HG03135 (cell line): ENCODE measurements at regions not wholly inside any gene's neighbourhood (a gene's known extent, or its start where the extent isn't known, plus 50 kb on each side); places are given as distances from the start of the nearest gene placed in this dataset.

Experiments
- ATAC-seq: cut with Tn5 transposase; IDR thresholded peaks from one replicate; pipeline ENCODE4 v1.9.1; 2021; ENCODE audit warnings: mild to moderate bottlenecking, moderate library complexity; ENCODE audit not compliant: unreplicated experiment

DNA sequence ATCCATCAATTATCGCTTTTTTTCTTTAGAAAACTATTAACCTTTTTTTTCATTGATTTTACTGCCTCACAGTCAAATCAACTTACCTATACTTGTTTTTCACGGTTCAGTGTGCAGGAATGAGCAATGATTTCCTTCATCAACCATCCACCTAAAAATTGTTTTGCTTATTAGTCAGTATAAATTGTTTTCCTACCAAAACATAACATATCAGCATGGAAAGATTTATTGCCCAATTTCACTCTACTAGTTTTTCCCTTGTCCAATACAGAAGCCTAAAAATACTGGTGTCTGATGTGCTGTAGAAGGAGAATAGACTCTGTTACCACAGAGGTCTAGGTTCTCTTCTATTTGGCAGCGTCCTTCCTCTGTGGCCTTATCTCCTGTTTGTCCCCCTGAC lies 558.2 kb upstream of the CITED2 start:
- no peak for ATAC-seq

DNA sequence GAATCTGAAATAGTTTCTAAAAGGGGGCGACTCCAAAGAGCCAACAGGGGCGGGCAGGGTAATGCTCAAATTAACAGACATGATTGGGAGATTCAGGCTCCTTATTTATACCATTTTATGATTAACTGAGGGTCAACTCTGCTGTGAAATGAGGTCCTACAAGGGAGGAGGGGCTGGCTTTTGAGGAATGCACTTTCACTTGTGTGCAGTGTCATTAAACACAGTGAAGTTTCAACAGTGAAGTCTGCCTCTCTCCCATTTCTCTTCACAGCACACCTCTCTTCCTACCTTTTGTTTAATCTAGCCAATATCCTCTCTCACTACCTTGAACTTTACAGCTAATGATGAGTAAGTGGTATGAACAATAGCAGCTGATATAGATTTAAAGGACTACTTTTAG lies 557.3 kb upstream of the CITED2 start:
- no peak for ATAC-seq

DNA sequence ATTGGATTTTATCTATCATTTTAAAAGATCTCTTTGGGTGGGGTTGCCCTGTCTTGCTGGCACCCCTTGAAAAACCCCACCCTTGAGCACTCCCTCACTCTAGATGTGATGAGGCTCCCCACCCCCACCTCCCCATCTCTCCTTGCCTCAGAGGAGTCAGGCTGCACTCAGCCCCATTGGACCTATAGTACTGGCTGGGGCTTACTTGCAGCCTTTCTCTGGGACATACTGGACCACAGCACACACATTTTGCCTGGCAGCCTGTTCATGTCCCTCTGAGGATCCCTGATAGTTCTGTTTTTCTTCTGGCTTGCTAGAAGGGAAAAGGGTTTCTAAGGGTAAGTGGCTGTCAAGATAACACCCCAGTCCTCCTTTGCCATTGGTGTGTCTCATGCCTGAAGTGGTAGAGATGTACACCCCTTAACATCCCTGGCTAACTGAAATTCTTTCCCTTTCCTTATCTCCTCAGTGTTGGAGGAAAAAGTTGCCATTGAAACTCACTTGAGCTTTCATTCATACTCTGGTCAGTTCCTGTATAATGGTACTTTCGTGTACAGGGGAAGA lies 553.4 kb upstream of the CITED2 start:
- ATAC-seq, result no peak

DNA sequence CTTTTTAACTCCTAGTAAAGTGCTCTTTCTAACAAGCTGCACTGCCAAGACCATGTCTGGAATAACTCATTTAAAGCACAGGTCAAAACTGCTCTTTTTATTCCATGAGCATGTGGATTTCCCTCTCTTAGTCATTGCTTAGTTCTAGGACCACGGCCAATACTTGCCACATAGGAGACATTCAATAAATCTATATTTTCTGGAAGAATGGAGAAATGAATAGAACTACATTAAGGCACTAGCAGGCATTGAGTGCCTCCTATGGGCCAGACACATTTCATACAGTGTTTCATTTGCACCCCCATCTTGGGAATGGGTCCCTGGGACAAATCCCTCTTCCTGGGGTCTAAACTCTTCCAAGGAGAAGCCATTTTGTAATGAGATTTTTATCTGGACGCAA lies 552.8 kb upstream of the CITED2 start:
- ATAC-seq, result no peak

DNA sequence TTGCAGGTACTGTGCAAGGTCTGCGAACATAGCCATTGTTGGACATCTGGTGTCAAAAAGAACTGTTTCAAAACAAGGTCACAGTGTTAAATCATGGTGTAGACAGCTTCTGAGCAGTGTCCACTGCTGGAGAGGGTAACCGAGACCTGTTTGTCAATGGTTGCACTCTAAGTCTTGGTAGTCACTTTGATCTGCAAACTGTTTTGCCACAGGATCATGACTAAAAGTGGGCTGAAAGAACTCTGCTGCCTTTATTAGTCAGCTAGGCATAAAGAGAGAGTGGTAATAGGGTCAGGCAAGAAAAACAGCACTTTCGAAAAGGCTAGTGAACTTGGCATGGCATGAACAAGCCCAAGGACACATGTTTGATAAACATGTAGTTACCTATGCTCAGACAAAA lies 552.3 kb upstream of the CITED2 start:
- no peak for ATAC-seq

DNA sequence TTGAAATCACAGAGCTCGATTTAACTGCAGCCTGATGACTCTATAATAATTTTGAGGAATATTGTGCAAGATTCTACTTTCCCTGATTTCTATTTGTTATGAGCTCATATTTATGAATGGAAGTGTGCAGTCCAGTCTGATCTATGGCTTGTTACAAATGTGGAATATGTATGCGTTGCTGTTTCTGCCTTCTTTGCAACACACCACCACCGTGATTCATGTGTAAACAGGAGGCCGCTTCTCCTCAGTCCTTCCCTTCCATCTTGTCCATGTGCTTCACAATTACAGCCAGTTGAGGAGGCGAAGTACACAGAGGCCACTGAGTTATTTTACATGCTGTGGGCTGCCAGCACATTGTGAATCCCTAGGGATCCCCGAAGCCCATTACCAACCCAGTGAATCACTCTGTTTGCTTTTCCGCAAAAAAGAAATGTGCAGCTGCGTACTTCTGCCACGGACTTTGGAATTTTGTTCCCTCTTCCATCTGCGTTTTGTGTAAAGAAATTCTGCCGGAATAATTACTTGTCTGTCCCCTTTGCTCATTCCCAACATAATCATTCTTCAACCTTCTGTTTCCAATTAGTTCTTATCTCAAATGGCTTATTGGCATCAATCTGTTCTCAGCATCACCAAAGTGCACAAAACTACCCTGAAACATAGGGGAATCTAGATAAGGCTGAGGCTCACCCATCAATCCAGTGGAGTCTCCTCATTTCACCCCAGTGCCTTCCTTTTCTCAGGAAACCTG lies 551.6 kb upstream of the CITED2 start:
- ATAC-seq, result no peak

DNA sequence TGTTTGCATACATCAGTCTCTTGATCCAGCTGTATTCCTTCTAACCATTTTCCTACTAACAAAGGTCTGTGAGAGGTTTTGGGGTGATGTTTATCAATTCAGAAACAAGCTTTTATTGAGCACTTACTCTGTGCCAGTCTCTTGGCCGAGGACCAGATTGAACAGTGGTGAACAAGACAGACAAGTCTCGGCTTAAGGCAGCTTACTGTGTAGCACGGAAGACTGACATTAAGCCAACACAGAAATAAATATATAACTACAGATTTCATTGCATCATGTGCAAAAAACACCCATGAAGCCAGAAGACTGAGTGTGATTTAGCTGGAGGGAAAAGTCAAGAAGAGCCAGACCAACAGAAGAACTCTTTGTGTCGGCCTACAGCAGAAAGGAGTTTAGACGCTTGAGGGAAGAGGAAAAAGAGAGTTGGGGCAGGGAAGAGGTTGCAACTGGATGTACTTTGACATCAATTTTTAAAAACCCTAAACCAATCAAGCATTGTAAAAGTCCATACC lies 549.6 kb upstream of the CITED2 start:
- ATAC-seq, result no peak

DNA sequence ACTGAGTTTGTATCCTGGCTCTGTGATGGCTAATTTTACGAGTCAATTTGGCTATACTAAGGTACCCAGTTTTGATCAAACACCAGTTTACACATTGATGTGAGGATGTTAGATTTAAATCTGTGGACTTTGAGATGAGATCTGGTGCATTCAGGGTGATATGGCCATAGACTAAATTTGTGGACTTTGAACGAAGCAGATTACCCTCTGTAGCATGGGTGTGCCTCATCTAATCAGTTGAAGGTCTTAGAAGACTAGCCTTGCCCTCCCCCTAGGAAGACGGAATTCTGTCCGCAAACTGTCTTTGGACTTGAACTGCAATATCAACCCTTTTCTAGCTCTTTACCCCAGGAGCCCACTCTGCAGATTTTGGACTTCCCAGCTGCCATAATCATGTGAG lies 547.8 kb upstream of the CITED2 start:
- no peak for ATAC-seq

DNA sequence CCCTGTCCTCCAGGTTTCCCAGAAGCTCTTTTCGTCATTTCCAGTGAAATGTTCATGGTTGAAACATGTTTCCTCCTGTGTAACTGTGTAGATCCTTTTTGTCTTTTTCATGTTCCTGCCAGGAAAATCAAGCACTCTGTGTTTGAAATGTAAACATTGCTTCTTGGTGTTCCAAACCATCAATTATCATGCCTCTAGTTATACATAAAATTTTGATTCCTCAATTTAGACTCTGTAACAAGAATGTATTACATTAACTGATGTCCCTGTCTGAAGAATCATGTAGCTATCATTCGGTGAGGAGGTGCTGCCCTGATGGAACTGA lies 546.3 kb upstream of the CITED2 start:
- no peak for ATAC-seq

DNA sequence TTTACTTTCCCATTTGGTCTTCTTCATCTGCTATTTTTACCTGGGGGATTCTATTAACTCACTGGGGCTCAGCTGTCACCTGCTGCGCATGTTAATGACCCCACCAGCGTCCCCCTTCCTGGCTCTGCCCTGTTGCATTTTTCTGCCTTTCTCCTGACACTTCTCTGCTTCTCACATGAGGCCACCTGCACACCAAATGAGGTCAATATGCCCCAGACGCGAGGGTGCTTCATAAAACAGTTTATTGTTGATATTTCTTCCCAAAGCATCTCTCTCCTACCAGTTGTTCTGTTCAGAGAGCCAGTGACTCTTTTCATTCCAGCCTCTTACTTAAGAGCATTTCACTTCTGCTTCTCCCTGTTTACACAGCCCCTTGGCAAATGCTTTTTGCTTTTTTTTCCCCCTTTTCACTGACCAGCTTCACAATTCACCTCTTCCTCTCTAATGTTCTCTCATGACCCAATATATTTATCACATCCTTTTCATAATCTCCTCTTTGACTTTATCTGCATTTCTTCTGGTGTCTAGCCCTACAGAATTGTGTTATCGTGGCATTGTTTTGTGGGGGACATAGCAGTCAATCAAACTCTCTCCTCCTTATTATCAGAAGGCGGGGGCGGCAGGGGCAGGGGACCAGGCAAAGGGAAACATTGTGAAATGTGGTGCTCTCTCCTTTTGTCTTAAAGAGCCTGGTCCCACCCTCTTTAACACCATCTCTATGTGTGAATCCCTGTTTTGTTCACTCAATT lies 545.8 kb upstream of the CITED2 start:
- no peak for ATAC-seq

DNA sequence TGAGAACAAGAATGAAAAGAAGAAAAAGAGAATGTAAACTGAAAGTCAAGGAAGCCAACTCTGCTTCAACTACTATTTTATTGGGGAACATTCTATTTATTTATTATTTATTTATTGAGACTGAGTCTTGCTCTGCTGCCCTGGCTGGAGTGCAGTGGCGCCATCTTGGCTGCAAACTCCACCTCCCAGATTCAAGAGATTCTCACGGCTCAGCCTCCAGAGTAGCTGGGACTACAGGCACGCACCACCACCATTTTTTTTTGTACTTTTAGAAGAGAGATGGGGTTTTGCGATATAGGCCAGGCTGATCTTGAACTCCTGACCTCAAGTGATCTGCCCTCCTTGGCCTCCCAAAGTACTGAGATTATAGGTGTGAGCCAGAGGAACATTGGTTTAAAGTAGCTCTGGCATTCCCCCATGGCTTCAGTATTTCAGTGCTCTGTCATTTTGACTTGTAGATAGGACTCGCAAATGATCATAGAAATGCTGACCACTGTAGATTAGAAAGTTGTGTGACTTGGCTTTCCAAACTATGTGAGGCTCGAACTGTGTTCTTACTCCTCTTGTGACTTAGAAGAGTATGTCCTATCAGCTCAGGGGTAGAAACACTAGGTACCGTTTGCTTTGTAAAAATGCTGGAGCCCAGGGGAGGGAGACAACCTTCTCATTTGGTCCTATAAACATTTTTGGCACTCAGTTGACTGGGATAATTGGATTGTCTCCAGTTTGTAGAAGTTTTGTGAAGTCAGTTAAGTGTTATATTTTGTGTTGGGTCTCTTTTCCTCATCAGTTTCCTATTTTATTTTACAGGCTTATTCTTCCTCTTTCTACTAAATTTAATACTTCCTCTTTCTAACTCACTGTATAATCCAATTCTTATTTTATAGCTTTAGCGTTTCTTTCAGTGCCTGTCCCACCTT lies 544.9 kb upstream of the CITED2 start:
- ATAC-seq, result no peak

DNA sequence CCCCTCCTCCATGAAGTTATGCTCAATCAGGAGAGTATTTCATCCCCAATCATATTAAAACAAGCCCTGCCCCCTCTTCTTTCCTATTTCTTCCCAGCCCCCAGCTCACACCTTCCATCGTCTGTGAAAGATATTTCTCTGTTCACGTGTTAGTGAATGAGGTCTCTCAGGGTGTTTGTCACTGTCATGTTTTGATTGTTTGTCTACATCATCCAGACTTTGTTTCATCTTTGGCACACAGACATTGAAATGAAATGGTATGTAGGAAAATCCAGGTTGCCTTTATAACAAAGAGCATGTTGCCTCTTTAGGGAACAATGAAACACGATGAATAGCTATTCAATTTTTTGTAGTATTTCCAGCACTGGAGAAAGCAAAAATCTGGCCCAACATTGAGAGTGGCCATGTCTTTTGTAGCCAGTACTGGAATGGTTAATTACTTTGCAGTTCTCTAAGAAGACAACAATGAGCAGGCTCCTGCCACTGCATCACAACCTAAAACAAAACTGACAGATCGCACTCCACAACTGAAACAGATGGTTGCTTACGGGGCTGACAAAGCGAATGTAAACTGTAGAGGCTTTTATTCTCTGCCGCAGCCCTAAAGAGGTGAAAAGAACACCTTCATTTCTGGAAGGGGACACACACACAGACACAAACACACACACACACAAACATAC lies 543.6 kb upstream of the CITED2 start:
- no peak for ATAC-seq

DNA sequence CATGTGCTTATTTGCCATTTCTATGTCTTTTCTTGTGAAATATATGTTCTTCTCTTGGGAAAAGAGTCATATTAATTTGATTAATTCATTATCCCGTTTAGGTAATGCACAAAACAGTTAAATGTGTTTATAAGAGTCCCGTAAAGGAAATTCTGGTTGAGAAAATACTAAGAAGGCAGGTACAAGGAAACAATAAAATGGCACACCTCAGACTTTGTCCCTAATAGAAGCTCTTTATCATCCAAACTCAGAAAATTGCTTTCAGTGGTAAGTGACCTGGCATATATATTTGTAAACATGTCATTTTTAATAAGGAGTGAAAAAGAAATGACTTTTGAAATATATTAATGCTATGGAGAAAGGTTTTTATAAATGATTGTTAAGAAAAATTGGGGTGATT lies 540.5 kb upstream of the CITED2 start:
- ATAC-seq, result no peak

DNA sequence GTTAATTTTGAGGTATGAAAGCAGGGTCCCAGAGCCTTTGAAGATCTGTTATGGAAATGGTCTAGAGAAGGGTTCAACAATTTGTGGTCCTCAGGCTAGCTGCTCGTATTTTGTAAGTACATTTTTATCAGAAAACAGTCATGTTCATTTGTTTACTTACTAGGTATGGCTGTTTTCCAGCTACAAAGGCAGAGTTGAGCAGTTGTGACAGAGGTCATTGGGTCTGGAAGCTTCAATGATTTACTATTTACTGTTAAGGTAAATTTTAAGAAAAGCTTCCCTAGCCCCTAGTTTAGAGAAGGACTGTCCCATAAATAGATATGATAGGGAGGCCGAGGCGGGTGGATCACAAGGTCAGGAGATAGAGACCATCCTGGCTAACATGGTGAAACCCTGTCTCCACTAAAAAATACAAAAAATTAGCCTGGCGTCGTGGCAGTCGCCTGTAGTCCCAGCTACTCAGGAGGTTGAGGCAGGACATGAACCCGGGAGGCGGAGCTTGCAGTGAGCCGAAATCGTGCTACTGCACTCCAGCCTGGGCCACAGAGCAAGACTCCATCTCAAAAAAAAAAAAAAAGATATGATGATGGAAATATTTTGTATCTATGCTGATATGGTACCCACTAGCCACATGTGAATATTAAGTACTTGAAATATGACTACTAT lies 538.4 kb upstream of the CITED2 start:
- no peak for ATAC-seq

DNA sequence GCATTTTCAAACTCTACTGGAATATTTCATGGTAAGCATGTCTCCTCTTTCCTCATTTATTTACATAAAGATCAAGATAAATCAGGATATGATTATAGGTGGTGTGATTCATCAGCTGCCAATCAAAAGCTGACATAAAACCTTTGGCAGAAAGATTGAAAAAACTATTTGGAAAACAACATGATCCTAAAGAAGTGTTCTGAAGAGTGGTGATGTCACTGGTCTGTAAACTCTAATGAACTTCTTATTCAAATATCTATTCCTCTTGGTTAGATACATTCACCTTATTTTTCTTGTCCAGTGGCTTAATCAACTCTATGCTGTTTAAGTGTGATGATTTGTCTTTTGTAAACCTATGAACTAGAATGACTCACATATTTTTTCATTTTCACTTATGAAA lies 535.5 kb upstream of the CITED2 start:
- ATAC-seq, result no peak

DNA sequence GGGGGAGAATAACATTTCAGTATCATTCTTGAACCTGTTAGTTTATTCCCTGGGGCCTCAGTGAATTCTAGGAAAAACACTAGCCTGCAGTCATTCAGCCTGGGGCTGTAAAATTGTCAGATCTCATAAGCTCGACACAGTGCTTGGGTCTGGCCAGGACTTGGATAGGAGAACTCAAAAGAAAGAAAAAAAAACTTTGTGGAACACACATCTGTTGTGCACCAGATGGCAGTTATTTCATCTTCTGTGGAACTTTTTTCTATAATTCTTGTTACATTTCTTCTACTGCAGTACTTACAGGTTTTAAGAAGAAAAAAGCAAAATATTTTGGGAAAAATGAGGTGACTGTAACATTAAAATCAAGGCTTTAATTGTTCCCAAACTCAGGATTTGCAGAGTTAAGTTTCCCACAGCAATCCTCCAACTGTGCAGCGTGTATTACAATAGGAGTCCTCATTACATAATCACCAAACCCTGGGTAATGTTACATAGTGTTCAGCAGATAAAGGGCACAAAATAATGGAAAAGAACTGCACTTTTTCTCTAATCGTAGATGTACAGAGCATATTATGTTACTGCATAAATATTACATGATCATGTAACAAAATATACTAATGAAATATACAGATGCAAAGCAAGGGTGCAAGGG lies 531.1 kb upstream of the CITED2 start:
- ATAC-seq, result no peak

DNA sequence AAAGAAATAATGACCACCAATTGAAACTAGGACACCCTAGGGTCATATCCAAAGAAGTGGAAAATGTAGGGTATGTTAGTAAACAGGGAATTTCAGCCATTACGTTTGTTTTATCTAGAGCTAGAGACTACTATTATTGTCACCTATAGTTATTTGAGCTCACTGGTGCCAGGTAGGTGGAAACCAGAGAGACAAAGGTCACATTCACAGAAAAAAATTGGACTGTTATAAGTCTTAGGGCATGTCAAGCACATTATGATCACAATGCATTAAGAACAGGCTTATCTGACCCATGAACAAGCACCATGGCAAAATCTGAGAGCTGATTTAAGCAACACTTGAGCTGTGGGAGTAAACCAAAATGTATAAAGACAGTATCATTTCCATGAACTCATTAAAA lies 530.1 kb upstream of the CITED2 start:
- ATAC-seq, result no peak

DNA sequence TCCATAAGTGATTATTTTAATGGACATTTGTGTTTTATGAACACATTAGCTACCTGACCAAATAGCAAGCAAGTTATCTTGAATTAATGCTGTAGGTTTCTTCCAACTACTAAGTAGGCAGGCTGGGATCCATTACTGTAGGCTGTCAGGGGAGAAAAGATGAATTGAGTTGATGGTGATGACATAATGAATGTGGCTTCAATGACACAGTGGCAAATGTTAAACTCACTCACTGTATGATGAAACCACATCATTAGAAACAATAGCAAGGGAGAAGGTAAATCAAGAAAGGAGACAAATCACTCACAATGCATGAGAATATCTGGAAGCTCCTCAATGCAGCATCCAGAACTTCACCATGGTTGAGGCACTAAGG lies 529.7 kb upstream of the CITED2 start:
- ATAC-seq, result peak; percentile 28

DNA sequence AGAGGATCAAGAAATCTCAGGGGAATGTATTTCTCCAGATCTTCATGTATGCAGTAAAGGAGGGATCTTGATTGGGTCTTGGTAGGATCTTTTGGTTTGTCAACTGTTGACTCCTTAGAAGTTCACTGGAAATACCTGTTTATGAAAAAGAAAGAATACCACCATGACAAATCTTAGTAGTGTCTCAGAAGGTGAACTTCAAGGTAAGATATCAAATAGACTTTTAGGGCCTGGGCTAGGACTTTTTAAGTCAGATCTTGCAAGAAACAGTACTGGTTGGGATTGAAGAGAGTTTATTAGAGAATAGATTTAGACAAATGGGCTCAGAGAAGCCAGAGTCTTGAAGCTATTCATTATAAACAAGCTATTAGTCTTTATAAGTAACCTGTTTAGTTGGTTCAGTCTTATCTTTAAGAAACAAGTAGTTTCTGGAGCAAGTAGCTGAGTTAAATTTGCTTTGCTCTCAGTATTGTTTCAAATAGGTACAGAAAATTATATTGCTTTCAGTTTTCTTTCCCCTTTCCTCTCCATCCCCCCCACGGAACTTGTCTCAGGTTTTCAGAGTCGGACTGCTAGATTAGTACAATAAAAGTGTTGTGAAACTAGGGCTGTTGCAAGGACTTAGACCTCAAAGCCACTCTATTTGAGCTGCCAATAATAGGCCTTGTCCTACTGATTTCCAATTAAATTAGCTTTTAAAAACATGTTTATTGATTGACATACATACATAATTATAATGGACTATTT lies 529.1 kb upstream of the CITED2 start:
- peak; percentile 98 for ATAC-seq
